ENCODE measurements at regions not wholly inside any gene's neighbourhood (a gene's known extent, or its start where the extent isn't known, plus 50 kb on each side); places are given as distances from the start of the nearest gene placed in this dataset.

DNA sequence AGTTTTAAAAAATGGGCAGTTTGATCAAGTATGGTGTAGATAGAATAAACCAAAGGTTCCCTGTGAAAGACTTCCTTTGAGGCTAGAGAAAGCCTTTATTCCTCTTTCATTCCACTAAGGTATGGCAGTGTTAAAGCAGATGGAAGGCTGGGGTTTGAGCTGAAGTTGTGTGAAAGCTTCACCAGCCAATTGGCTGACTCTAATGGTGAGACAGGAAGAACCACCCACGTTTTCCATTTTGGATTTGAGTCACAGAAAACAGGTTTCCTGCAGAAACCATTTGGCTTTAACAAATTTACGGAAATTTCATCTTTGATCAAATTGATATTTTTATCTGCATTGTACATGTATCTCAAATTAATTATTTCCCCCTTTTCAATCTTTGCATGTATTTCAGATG lies 455.0 kb downstream of the PCNX1 start:
- no peak for TF ChIP-seq GATA2 (IDR thresholded peaks at IDR 0.05; ENCODE audit: insufficient read depth, insufficient read length, low read depth, low read length)
- no peak for TF ChIP-seq MYC (IDR thresholded peaks at IDR 0.05; ENCODE audit: low read depth, low read length)
- TF ChIP-seq, protein P1, sequence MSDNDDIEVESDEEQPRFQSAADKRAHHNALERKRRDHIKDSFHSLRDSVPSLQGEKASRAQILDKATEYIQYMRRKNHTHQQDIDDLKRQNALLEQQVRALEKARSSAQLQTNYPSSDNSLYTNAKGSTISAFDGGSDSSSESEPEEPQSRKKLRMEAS (IDR thresholded peaks at IDR 0.05; ENCODE audit: insufficient read depth, insufficient read length): no peak
- TF ChIP-seq, protein P2, sequence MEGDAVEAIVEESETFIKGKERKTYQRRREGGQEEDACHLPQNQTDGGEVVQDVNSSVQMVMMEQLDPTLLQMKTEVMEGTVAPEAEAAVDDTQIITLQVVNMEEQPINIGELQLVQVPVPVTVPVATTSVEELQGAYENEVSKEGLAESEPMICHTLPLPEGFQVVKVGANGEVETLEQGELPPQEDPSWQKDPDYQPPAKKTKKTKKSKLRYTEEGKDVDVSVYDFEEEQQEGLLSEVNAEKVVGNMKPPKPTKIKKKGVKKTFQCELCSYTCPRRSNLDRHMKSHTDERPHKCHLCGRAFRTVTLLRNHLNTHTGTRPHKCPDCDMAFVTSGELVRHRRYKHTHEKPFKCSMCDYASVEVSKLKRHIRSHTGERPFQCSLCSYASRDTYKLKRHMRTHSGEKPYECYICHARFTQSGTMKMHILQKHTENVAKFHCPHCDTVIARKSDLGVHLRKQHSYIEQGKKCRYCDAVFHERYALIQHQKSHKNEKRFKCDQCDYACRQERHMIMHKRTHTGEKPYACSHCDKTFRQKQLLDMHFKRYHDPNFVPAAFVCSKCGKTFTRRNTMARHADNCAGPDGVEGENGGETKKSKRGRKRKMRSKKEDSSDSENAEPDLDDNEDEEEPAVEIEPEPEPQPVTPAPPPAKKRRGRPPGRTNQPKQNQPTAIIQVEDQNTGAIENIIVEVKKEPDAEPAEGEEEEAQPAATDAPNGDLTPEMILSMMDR (IDR thresholded peaks at IDR 0.05; ENCODE audit: extremely low read depth in 1 of 2, insufficient read depth in 1 of 2, low read depth in 1 of 2, low read length in 2 of 2): no peak
- TF ChIP-seq POLR2AphosphoS5 (IDR thresholded peaks at IDR 0.05; ENCODE audit: insufficient read depth, low read depth, low read length): no peak
- TF ChIP-seq JUN (IDR thresholded peaks at IDR 0.05; ENCODE audit: borderline replicate concordance, insufficient read depth, insufficient read length, low read depth): no peak
- TF ChIP-seq FOS (IDR thresholded peaks at IDR 0.05; ENCODE audit: borderline replicate concordance, insufficient read depth, low read length): no peak
- no peak for TF ChIP-seq EZH2 (IDR thresholded peaks at IDR 0.05; ENCODE audit: borderline replicate concordance, low read depth, low read length, severe bottlenecking)
- TF ChIP-seq POLR2A (IDR thresholded peaks at IDR 0.05; ENCODE audit: low read depth, low read length): no peak
- intact Hi-C loops (cut with micrococcal nuclease): no loop called here

More for the DNA sequence above, 455.0 kb downstream of the PCNX1 start:
- Histone ChIP-seq H3K27me3 (ENCODE audit: control insufficient read depth in 2 of 2, insufficient read depth in 2 of 2, low read length in 2 of 2) (no peaks in the 10 kb centered on the region), H3K9ac (replicated peaks; ENCODE audit: extremely low read depth, insufficient read depth, low read length) (no peak overlapping the region), H3K9me3 (replicated peaks; ENCODE audit: control insufficient read depth, insufficient read depth, low read length) (no peaks in the 10 kb centered on the region), H3K4me1 (ENCODE audit: control insufficient read depth, extremely low read depth, insufficient read depth, low read length) (peaks cover 4% of the 10 kb centered on the region), H3K79me2 (ENCODE audit: control insufficient read depth, insufficient read depth, low read length) (no peaks in the 10 kb centered on the region), H3K36me3 (ENCODE audit: control insufficient read depth in 2 of 2, extremely low read depth in 1 of 2, insufficient read depth in 2 of 2, low read length in 2 of 2) (no peaks in the 10 kb centered on the region), H3K27ac (ENCODE audit: insufficient read depth, low read depth, low read length) (no peak overlapping the region), H4K20me1 (replicated peaks; ENCODE audit: control insufficient read depth, extremely low read depth, insufficient read depth, low read length) (no peaks in the 10 kb centered on the region), H2AFZ (ENCODE audit: low read depth, low read length) (no peak overlapping the region), H3K9me1 (replicated peaks; ENCODE audit: control insufficient read depth, extremely low read depth, insufficient read depth, low read length) (no peaks in the 10 kb centered on the region), H3K4me2 (ENCODE audit: insufficient read depth, low read length) (no peak overlapping the region), H3K4me3 (replicated peaks in 1 of 3; ENCODE audit: insufficient read depth in 1 of 3, low read depth in 1 of 3, low read length in 3 of 3) (no peak overlapping the region)
- dilution Hi-C loops (cut with MboI; ENCODE audit: extremely low pct_ligation_motif_present, low sequenced_read_pairs): no loop called here
- POLR2A ChIA-PET: no interaction called here
- CTCF ChIA-PET: interaction anchor here (1.1 kb wide), 1 partner anchor 42 kb away, joined by 3 read pairs; no protein-coding TSS in a partner anchor
- DNase-seq (ENCODE audit: low read depth, low spot score) (no peak), FAIRE-seq (no peak)
- no TSS peak for BruUV-seq (replicated peaks)
